GM18951 (cell line): ENCODE measurements at regions not wholly inside any gene's neighbourhood (a gene's known extent, or its start where the extent isn't known, plus 50 kb on each side); places are given as distances from the start of the nearest gene placed in this dataset.

Experiments
- POLR2A ChIP-seq: IDR thresholded peaks from 4 replicates; pipeline ENCODE4 v1.6.1; 2011; ENCODE audit warnings: mild to moderate bottlenecking; ENCODE audit not compliant: insufficient read length, insufficient read depth; ENCODE audit errors: extremely low read depth
- in situ Hi-C: fragments of 300-500 bp; cut with MboI; formaldehyde crosslinking; loops from one replicate; pipeline ENCODE4 v1.12.0; 2022; ENCODE audit warnings: low sequenced_read_pairs, mixed read lengths, inconsistent platforms; ENCODE audit not compliant: unreplicated experiment

GRCh38 chr3:194757647-194758061 lies 72.0 kb downstream of the FAM43A start:
- in situ Hi-C loops = no loop called here
- TF ChIP-seq POLR2A = no peak

GRCh38 chr3:194758716-194759115 lies 73.0 kb downstream of the FAM43A start:
- TF ChIP-seq POLR2A = no peak
- in situ Hi-C loops = no loop called here

- in situ Hi-C loops = no loop called here
- no peak for TF ChIP-seq POLR2A
Measured at GRCh38 chr3:194760494-194761137, 74.9 kb downstream of the FAM43A start.

- no peak for TF ChIP-seq POLR2A
- in situ Hi-C loops = no loop called here
Measured at GRCh38 chr3:194761384-194761783, 75.7 kb downstream of the FAM43A start.

GRCh38 chr3:194766845-194767244 lies 81.2 kb downstream of the FAM43A start:
- in situ Hi-C loops = no loop called here
- no peak for TF ChIP-seq POLR2A

GRCh38 chr3:194767446-194768207 lies 81.9 kb downstream of the FAM43A start:
- no peak for TF ChIP-seq POLR2A
- in situ Hi-C loops = no loop called here

GRCh38 chr3:194768586-194768985 lies 82.9 kb downstream of the FAM43A start:
- in situ Hi-C loops = no loop called here
- no peak for TF ChIP-seq POLR2A

- TF ChIP-seq POLR2A = peak; percentile 59
- in situ Hi-C loops = no loop called here
Measured at GRCh38 chr3:194769020-194769643, 83.4 kb downstream of the FAM43A start.

- in situ Hi-C loops = no loop called here
- no peak for TF ChIP-seq POLR2A
Measured at GRCh38 chr3:194772241-194773000, 86.7 kb downstream of the FAM43A start.

GRCh38 chr3:194773216-194773615 lies 87.5 kb downstream of the FAM43A start:
- in situ Hi-C loops = no loop called here
- no peak for TF ChIP-seq POLR2A

GRCh38 chr3:194773771-194774455 lies 88.2 kb downstream of the FAM43A start:
- no peak for TF ChIP-seq POLR2A
- in situ Hi-C loops = no loop called here

GRCh38 chr3:194775266-194775665 lies 89.6 kb downstream of the FAM43A start:
- no peak for TF ChIP-seq POLR2A
- in situ Hi-C loops = no loop called here

GRCh38 chr3:194775731-194776130 lies 90.0 kb downstream of the FAM43A start:
- TF ChIP-seq POLR2A = no peak
- in situ Hi-C loops = no loop called here

- in situ Hi-C loops = no loop called here
- TF ChIP-seq POLR2A = no peak
Measured at GRCh38 chr3:194777729-194778128, 92.0 kb downstream of the FAM43A start.
